ENCODE measurements at regions not wholly inside any gene's neighbourhood (a gene's known extent, or its start where the extent isn't known, plus 50 kb on each side); places are given as distances from the start of the nearest gene placed in this dataset.

GRCh38 chr3:150148227-150148626 is 177.5 kb upstream of the PFN2 start:
- H3K27ac ChIP-seq (ENCODE audit: low read depth, low read length): no peak overlapping the region

More at GRCh38 chr3:150148227-150148626, 177.5 kb upstream of the PFN2 start:
- Histone ChIP-seq H3K9me3 (ENCODE audit: insufficient read depth in 2 of 2, low read depth in 1 of 2, low read length in 1 of 2) (peaks cover 0 to 5% of the 10 kb centered on the region in 2 experiments; a peak in 1 of 4 replicates), H3K27me3 (replicated peaks in 1 of 4; ENCODE audit: control insufficient read depth in 3 of 4, extremely low read depth in 1 of 4, insufficient read depth in 3 of 4, low read length in 3 of 4) (no peaks in the 10 kb centered on the region), H3K9ac (replicated peaks in 1 of 4; ENCODE audit: extremely low read depth in 1 of 4, low read depth in 3 of 4, low read length in 3 of 4) (no peak overlapping the region), H2BK120ac (replicated peaks; ENCODE audit: low read depth, low read length) (no peak overlapping the region), H4K8ac (ENCODE audit: extremely low read depth, insufficient read depth, low read length) (no peak overlapping the region), H3K18ac (ENCODE audit: extremely low read depth, low read length) (no peak overlapping the region), H3K56ac (replicated peaks; ENCODE audit: insufficient read length, low read depth, low read length) (no peak overlapping the region), H3K4me2 (ENCODE audit: insufficient read depth in 1 of 2, low read depth in 2 of 2, low read length in 2 of 2) (no peak overlapping the region), H2BK12ac (ENCODE audit: low read depth, low read length) (no peak overlapping the region), H3K14ac (ENCODE audit: insufficient read length) (no peak overlapping the region), H4K20me1 (replicated peaks in 1 of 2; ENCODE audit: control insufficient read depth in 1 of 2, insufficient read depth in 2 of 2, low read length in 2 of 2) (no peaks in the 10 kb centered on the region), H3K4ac (replicated peaks; ENCODE audit: insufficient read length, low read depth, low read length) (no peak overlapping the region), H3K4me1 (replicated peaks in 1 of 4; ENCODE audit: control insufficient read depth in 3 of 4, insufficient read depth in 4 of 4, low read length in 3 of 4) (no peaks in the 10 kb centered on the region), H4K5ac (ENCODE audit: insufficient read length, low read depth, low read length) (no peak overlapping the region), H3K4me3 (ENCODE audit: extremely low read depth in 1 of 4, insufficient read depth in 2 of 4, low read depth in 3 of 4, low read length in 4 of 4) (no peak overlapping the region), H3K79me1 (ENCODE audit: low read depth, low read length) (no peaks in the 10 kb centered on the region), H2BK5ac (ENCODE audit: low read depth, low read length) (no peak overlapping the region), H3K23ac (ENCODE audit: insufficient read length) (no peak overlapping the region), H2AFZ (ENCODE audit: low read length) (no peak overlapping the region), H3K23me2 (ENCODE audit: low read depth, low read length) (no peaks in the 10 kb centered on the region), H4K91ac (replicated peaks; ENCODE audit: insufficient read length, low read length) (no peak overlapping the region), H2AK5ac (ENCODE audit: low read depth, low read length) (no peak overlapping the region), H2BK20ac (ENCODE audit: low read length) (no peak overlapping the region), H3K79me2 (ENCODE audit: control insufficient read depth in 1 of 2, insufficient read depth in 2 of 2, low read length in 2 of 2) (no peaks in the 10 kb centered on the region), H3K36me3 (ENCODE audit: control insufficient read depth in 2 of 4, insufficient read depth in 4 of 4, low read length in 3 of 4) (no peaks in the 10 kb centered on the region), H2BK15ac (ENCODE audit: low read length) (no peak overlapping the region)
- DNase-seq (ENCODE audit: low read depth in 1 of 2, low spot score in 2 of 2) (no peak), FAIRE-seq (no peak)
- no peak for TF ChIP-seq CREB1 (IDR thresholded peaks at IDR 0.05)
- no peak for TF ChIP-seq SIX5 (IDR thresholded peaks at IDR 0.05; ENCODE audit: low read depth, low read length)
- TF ChIP-seq ATF3 (IDR thresholded peaks at IDR 0.05; ENCODE audit: insufficient read depth, low read depth, low read length): no peak
- TF ChIP-seq RBBP5 (IDR thresholded peaks at IDR 0.05; ENCODE audit: borderline replicate concordance, low read depth, low read length): no peak
- TF ChIP-seq PHF8 (conservative IDR thresholded peaks at IDR 0.05; ENCODE audit: low read depth, low read length): no peak
- no peak for TF ChIP-seq USF2 (IDR thresholded peaks at IDR 0.05; ENCODE audit: low read length)
- TF ChIP-seq JUND (IDR thresholded peaks at IDR 0.05; ENCODE audit: low read length): no peak
- 88% methylated on average over 5 of the region's 5 CpGs; no CpG with 5 or more reads in 1 of the 2 experiments for WGBS, 2 experiments (ENCODE audit: extremely low coverage in 1 of 2, insufficient coverage in 1 of 2, insufficient read length in 1 of 2, insufficient replicate concordance in 2 of 2, low coverage in 1 of 2, low lambda C conversion rate in 2 of 2, missing lambda C conversion rate in 1 of 2)
- CTCF ChIA-PET (ENCODE audit: partially characterized antibody): interaction anchor here (0.5 to 1.2 kb wide), 6 partner anchors 10 to 211 kb away, joined by 3 to 4 read pairs (median 3); no protein-coding TSS in a partner anchor
- POLR2A ChIA-PET (ENCODE audit: partially characterized antibody): interaction anchor here (0.6 kb wide), 1 partner anchor 13 kb away, joined by 3 read pairs; no protein-coding TSS in a partner anchor
